ENCODE measurements at regions not wholly inside any gene's neighbourhood (a gene's known extent, or its start where the extent isn't known, plus 50 kb on each side); places are given as distances from the start of the nearest gene placed in this dataset.

DNA sequence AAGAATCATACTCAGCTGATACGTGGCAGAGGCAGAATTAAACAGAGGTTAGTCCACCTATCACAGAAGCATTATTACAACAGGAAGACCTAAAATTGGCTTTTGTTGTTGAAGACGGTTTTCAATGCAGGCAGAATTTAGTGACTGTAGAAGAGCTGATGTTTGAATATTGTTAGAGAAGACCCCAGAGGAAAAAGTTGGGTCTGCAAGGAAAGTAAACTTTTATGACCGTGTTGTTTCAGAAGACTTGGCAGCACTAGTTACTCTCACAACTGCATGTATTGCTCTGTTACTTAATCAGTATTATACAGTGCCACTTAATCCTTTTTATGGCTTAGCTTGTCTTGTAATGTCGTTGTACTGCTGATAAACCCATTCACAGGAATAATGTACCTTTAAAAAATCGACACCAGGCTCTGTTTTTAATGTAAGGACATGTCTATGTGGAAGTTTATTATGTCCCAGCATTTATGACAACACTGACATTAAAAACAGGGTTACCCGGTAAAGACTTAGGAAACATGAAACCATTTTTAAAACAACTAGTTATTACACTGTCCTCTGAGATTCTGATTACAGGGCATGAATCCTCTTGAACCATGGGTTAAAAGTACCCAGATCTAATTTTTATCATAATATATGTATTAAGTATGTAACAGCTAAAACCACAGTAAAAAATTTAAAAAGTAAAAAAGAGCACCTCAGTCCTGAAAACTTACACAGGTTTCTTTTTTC is 235.4 kb downstream of the TTLL7 start:
- TF ChIP-seq POLR2A (IDR thresholded peaks at IDR 0.05; ENCODE audit: low read depth, low read length), result no peak
- no peak for DNase-seq (ENCODE audit: insufficient read length, low spot score)
- FAIRE-seq, result no peak

DNA sequence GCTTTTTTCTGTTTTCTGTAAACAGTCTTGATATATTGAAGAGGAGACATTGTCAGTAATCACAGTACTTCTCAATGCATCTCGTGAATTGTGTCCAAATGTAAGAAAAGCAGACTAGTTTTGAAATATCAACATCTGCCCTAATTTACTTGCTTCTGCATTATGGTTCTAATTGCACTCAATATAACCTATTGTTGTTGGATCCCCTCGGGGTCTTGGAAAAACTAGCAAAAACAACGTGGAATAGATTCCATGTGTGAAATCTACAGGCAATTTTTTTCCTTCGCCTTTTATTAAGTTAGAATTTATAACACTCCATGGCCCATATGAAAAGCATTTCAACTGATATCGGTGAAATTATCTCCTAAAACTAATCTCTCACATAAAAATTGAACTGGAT is 236.5 kb downstream of the TTLL7 start:
- DNase-seq (ENCODE audit: insufficient read length, low spot score) (no peak), FAIRE-seq (no peak)
- TF ChIP-seq POLR2A (IDR thresholded peaks at IDR 0.05; ENCODE audit: low read depth, low read length), result no peak

DNA sequence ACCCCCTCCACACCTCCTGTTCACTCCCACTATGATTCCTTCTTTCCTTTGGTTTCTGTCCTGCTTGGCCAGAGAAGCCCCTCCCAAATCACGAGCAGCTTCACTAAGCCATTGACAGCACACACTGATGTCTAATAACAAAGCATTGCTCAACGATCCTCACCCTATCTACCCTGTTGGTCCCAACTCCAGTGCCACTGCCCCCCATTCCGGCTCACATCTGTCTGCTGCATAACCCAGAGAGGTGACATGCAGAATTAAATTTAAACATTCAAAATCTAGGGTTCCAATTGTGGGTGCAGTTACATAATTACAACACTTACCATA is 236.9 kb downstream of the TTLL7 start:
- FAIRE-seq (no peak), DNase-seq (ENCODE audit: insufficient read length, low spot score) (no peak)
- TF ChIP-seq POLR2A (IDR thresholded peaks at IDR 0.05; ENCODE audit: low read depth, low read length), result no peak

DNA sequence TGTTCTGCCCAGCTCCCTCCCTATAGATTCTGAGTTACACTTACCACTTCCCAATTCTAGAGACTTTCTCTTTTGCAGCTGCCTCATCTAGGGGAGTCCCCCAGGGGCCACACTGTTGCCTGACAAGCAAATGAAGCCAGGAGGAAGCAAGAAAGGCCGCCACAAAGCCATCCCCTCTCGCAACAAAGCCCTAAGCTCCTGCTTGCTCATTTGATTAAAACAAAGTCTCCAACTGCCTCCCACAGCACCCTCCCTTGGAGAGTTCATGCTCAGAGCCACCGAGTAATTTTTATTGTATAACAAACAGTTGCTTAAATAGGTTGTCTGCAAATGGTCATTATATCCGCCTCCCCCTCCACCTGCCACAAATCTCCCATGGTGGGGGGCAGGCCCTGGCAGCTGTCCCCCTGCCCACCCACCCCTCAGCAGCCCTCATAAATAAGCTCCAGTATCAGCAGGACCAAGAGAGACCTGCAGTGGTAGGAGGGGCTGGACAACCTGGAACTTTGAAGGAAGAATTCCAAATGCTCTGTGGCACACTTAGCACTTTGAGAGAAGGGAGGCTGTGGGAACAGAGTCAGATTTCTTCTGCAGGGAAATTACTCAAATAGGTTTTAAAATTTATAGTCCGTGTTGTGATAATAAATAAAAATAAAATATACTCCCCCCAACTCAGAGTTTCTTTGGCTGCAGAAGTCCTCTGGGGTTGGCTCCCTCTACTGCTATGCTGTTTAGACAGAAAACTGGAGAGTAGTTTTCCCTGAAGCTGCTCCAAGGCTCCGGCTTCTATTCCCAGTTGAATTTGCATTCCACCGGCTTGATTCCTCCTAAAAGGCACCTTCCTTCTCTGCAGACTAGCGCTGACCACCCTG is 237.5 kb downstream of the TTLL7 start:
- FAIRE-seq (no peak), DNase-seq (ENCODE audit: insufficient read length, low spot score) (no peak)
- TF ChIP-seq POLR2A (IDR thresholded peaks at IDR 0.05; ENCODE audit: low read depth, low read length), result no peak

DNA sequence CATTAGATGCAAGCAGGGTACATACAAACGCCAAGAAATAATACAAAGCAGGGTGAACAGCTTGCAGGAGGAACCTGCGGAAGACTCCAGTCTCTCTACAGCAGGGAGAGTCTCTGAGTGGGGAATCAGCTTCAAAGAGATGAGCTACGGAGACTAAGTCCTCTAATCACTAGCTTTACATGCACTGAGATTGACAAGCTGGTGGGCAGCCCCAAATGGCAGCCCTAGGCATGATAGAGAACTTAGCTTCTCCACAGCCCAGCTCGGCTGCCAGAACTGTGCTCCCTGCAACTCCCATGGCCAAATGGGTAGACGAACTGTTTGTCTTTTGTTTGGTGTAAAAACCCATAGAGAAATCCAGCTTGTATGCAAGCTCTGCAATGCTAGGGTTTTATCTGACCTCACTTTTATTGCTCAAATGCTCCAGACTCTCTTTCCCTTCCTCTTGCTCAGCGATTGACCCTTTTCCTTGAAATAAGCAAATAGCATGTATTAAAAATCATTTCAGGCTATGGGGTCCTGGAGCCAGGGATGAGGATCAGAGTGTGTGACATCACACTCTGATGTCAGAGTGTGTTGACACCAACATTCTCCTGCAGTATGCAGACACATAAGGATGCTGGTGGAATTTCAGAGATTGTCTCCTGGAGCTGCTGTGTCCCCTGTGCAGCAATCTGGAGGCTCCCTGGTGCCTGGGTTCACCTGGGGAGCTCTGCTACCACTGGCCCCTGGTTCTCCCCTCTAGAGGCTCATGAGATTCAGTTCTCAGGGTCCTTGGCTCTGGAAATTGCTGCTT is 238.5 kb downstream of the TTLL7 start:
- DNase-seq (ENCODE audit: insufficient read length, low spot score) (no peak), FAIRE-seq (no peak)
- TF ChIP-seq POLR2A (IDR thresholded peaks at IDR 0.05; ENCODE audit: low read depth, low read length), result no peak

DNA sequence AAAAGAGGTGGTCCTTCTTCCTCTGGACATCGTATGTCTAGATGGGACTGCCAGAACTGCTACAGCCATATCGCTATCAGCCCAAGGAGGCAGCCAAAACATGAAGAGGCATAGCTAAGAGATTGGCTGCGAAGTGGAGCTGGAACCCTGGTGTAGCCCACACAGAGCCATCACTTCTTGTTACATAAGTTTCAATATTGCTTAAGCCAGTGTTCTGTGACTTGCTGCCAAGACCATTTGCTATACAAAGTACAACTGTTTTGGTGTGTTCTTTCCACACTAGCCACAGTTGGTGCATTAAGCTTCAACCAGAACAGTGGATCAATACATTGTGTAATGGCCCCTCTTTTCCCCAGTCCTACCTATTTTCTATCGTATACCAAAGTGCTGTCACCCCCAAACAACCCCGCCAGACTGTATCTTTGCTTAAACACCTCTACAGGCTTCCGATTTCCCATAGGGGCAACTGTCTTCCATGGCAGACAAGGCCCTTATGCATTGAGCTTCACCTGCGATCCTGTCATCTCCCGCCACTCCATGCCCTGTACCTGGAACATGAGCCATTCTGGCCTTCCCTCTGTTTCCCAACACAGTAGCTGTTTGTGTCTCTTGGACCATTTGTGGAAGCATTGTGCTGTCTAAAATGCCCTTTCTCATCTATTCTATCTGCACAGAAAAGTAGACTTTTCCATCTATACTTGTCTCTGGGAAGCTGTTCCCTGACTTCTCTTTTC is 241.8 kb downstream of the TTLL7 start:
- FAIRE-seq (no peak), DNase-seq (ENCODE audit: insufficient read length, low spot score) (no peak)
- TF ChIP-seq POLR2A (IDR thresholded peaks at IDR 0.05; ENCODE audit: low read depth, low read length), result no peak

DNA sequence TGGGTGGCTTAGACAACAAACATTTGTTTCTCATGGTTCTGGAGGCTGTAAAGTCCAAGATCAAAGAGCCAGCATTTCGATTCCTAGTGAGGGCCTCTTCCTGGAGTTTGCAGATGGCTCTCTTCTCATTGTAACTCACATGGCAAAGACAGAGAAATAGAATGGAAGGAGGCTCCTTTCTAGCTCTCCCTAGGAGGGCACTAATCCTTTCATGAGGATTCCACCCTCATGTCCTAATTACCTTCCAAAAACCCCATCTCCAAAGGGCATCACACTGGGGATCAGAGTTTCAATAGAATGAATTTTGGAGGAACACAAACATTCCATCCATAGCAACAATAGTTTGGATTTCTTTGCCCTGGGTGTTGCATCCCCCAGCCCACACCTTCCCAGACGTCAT is 247.3 kb downstream of the TTLL7 start:
- no peak for DNase-seq (ENCODE audit: insufficient read length, low spot score)
- no peak for FAIRE-seq
- TF ChIP-seq POLR2A (IDR thresholded peaks at IDR 0.05; ENCODE audit: low read depth, low read length), result no peak

DNA sequence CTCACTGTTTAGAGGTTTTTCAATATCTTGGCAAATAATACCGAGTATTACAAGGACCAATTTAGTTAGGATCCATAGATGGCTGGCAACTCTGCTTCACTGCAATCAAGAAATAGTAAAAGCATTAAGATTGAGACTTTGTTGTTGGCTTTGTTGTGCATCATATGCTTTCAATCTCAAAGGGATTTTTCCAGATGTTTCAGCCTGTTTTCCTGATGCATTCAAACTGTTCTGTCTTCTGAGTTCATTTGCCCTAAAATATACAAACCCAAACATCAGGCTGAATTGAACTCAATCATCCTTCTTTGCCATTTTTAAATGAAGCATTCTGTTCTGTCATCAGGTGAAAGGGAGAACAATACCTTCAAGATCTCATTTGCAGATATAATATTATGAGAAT is 248.7 kb downstream of the TTLL7 start:
- no peak for TF ChIP-seq POLR2A (IDR thresholded peaks at IDR 0.05; ENCODE audit: low read depth, low read length)
- FAIRE-seq, result no peak
- DNase-seq (ENCODE audit: insufficient read length, low spot score), result no peak

DNA sequence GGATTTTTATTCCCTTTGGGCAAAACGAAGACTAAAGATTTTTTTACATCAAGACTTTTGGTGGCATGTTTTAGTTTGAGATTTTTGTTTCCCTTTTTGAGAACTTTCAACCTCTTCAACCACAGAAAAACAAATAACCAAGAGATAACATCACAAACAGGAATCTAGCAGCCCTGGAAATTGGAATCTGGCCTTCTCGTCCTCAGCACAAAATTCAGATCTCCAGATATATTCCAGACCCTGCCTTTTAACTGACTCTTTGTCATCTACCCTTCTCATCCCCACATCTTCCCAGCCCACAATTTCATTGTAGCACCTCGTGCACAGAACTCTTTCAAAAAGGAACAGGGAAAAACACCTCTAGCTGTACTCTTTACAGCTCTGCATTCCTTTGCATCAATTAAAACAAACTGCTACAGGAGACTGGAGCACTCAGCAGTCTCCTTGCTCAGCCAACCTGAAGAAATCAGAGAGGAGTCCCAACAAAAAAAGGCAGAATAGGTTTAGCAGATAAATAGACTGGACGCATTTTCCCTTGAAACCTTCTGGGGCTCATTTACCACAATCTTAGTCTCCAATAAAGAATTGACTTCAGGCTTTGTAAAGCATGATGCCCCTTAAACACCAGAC is 251.0 kb downstream of the TTLL7 start:
- no peak for DNase-seq (ENCODE audit: insufficient read length, low spot score)
- no peak for TF ChIP-seq POLR2A (IDR thresholded peaks at IDR 0.05; ENCODE audit: low read depth, low read length)
- no peak for FAIRE-seq

DNA sequence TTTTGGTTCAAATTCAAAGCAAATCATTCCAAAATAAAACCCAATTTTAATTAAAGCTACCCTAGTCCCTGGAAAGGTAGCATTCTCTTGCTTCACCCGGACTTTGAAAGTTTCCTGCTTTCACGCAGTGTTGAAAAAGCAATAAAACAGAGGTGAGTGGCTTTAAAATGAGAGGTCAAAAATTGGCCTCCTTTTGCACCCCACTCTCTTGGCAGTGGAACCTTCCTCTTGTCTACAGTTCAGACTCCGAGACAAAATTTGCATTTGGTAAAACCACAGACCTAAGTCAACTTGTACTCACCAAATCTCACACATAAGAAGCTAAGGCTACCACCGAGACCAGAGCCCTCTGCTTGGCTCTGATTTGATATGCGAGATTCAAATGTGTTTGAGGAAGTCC is 252.7 kb downstream of the TTLL7 start:
- FAIRE-seq (no peak), DNase-seq (ENCODE audit: insufficient read length, low spot score) (no peak)
- no peak for TF ChIP-seq POLR2A (IDR thresholded peaks at IDR 0.05; ENCODE audit: low read depth, low read length)

DNA sequence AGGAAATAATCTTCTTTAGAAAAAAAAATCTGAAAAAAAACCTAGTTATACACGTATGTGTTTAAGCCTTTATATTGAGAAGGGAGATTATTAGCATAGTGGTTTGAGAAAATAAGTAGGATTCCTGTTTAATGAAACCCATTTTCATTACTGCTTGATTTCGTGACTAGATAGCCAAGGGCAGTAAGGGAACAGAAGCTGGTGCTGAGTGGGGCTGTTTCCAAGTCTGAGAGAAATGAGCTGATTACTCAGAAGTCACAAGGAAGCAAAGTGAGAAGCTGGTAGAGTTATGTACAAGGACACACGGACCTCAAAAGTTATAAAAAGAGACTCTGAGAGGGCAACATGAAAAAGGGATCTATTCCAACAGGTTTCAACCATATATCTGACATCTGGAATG is 256.5 kb downstream of the TTLL7 start:
- DNase-seq (ENCODE audit: insufficient read length, low spot score) (no peak), FAIRE-seq (no peak)
- no peak for TF ChIP-seq POLR2A (IDR thresholded peaks at IDR 0.05; ENCODE audit: low read depth, low read length)

DNA sequence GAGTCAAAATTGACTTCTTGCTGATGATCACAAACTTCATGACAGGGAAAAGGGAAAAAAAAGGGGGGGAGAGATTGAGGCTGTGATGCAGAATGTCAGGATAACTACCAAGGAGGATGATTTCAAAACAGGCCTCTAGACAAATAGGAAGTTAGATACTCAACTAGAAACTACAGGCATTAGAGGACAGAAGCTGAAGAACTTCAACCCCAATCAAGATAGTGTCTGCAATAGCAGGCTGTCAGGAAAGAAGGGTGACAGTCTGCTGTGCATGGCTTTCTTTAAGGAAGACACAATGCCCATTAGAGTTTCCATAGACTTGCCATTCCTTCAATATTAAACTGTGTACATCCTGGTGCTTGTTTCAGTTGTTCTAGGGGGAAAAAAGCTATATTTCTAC is 257.2 kb downstream of the TTLL7 start:
- no peak for TF ChIP-seq POLR2A (IDR thresholded peaks at IDR 0.05; ENCODE audit: low read depth, low read length)
- FAIRE-seq (no peak), DNase-seq (ENCODE audit: insufficient read length, low spot score) (no peak)

DNA sequence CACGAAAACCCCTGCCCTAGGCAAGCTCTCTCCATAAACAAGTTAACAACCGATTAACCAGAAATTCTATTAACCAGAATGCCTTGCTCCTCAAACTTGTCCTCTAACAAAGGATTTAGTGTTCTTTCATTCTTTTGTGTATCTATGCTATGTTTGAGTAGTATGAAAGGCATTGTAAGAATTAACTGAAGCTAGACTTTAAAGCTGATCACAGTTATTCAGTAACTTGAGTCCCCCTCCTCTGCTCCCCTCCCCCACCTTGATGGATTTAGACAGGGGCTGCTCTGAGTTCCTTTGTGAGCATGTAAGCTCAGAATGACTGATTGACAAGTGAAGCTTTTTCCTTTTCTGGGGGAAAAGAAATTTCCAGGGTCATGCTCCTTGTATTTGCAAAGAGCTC is 257.6 kb downstream of the TTLL7 start:
- FAIRE-seq (no peak), DNase-seq (ENCODE audit: insufficient read length, low spot score) (no peak)
- no peak for TF ChIP-seq POLR2A (IDR thresholded peaks at IDR 0.05; ENCODE audit: low read depth, low read length)

Measured in H54 (cell line).